Karpas-422 (cell line): ENCODE measurements at regions not wholly inside any gene's neighbourhood (a gene's known extent, or its start where the extent isn't known, plus 50 kb on each side); places are given as distances from the start of the nearest gene placed in this dataset.
"Not testable (repeated sequence)": the region's sequence is repeated elsewhere in the genome, so short reads cannot be mapped to it uniquely, and the experiment has no call there.

Experiments
- DNase-seq: peaks from one replicate; pipeline ENCODE4 v3.0.0-alpha.2; 2015
- H2AFZ ChIP-seq: fragments of 200-600 bp; sonication (generic); 2 replicates; pipeline ENCODE4 v1.6.1; 2014; ENCODE audit warnings: antibody characterized with exemption, low read length, mixed read lengths
- H3K27ac ChIP-seq: fragments of 200-600 bp; sonication (generic); 2 replicates; pipeline ENCODE4 v1.5.1; 2014; ENCODE audit warnings: mild to moderate bottlenecking, low read length, moderate library complexity
- H3K27me3 ChIP-seq: fragments of 200-600 bp; sonication (generic); 2 replicates; pipeline ENCODE4 v1.6.1; 2014; ENCODE audit warnings: low read length, mixed read lengths
- H3K36me3 ChIP-seq: fragments of 200-600 bp; sonication (generic); 2 replicates; pipeline ENCODE4 v1.6.1; 2014; ENCODE audit warnings: low read length, mixed read lengths; ENCODE audit not compliant: insufficient read depth
- H3K4me1 ChIP-seq: fragments of 200-600 bp; sonication (generic); 2 replicates; pipeline ENCODE4 v1.6.1; 2014; ENCODE audit warnings: mild to moderate bottlenecking, low read length, mixed read lengths
- H3K4me2 ChIP-seq: fragments of 200-600 bp; sonication (generic); 2 replicates; pipeline ENCODE4 v1.6.1; 2014; ENCODE audit warnings: low read length, low read depth, mild to moderate bottlenecking; ENCODE audit not compliant: poor library complexity, severe bottlenecking
- H3K4me3 ChIP-seq: fragments of 200-600 bp; sonication (generic); 2 replicates; pipeline ENCODE4 v1.5.1; 2014; ENCODE audit warnings: mild to moderate bottlenecking, antibody characterized with exemption, low read length, mixed read lengths
- H3K79me2 ChIP-seq: fragments of 200-600 bp; sonication (generic); 2 replicates; pipeline ENCODE4 v1.6.1; 2014; ENCODE audit warnings: mild to moderate bottlenecking, low read length, mixed read lengths
- H3K9ac ChIP-seq: fragments of 200-600 bp; sonication (generic); 2 replicates; pipeline ENCODE4 v1.6.0; 2014; ENCODE audit warnings: low read length
- H3K9me2 ChIP-seq: fragments of 200-600 bp; sonication (generic), shearing (Covaris generic); replicated peaks from 2 replicates; pipeline ENCODE4 v1.6.0; 2014; ENCODE audit warnings: mild to moderate bottlenecking, low read length, moderate library complexity; ENCODE audit not compliant: insufficient read depth
- H3K9me3 ChIP-seq: fragments of 300-700, 200-600 bp; sonication (generic); 2 replicates; pipeline ENCODE4 v1.6.1; 2014; ENCODE audit warnings: low read length, mixed read lengths
- H4K20me1 ChIP-seq: fragments of 200-600 bp; sonication (generic); 2 replicates; pipeline ENCODE4 v1.6.1; 2014; ENCODE audit warnings: mild to moderate bottlenecking, antibody characterized with exemption, low read length, low read depth; ENCODE audit not compliant: insufficient read depth

GRCh38 chr14:29391231-29391630, 536.4 kb downstream of the PRKD1 start:
- no peaks in the 10 kb centered on the region for H3K79me2 ChIP-seq
- no peak overlapping the region for H2AFZ ChIP-seq
- no peak overlapping the region for H3K4me2 ChIP-seq
- H3K27ac ChIP-seq: no peak overlapping the region
- H3K36me3 ChIP-seq: no peaks in the 10 kb centered on the region; the same call in 1 of the 2 replicates
- no peaks in the 10 kb centered on the region for H4K20me1 ChIP-seq
- H3K9ac ChIP-seq: no peak overlapping the region
- no peaks in the 10 kb centered on the region for H3K27me3 ChIP-seq
- no peak for DNase-seq
- no peak overlapping the region for H3K4me3 ChIP-seq
- no peaks in the 10 kb centered on the region for H3K9me2 ChIP-seq
- peaks cover 82% of the 10 kb centered on the region for H3K9me3 ChIP-seq
- no peaks in the 10 kb centered on the region for H3K4me1 ChIP-seq

DNA sequence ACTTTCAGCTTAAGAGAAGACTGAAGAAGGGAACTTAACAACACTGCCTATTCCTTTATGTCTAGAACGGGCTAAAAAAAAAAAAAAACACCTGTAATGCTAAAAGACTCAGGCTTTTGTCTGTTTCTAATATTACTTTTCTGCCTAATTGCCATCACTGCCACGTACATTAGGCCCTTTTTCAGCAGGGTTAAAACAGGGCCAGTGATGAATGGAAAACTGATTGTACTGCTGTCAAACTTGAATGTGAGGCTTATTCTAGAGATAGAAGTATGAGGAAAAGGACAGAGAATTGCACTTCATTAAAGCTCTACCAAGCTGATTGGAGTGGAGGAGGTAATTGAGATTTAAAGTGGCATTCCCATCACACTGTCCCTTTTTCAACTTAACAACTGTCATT, 535.8 kb downstream of the PRKD1 start:
- H3K79me2 ChIP-seq: no peaks in the 10 kb centered on the region
- H3K9ac ChIP-seq: no peak overlapping the region
- no peak for DNase-seq
- peaks cover 85% of the 10 kb centered on the region for H3K9me3 ChIP-seq
- H3K36me3 ChIP-seq: no peaks in the 10 kb centered on the region; the same call in 1 of the 2 replicates
- H3K9me2 ChIP-seq: no peaks in the 10 kb centered on the region
- no peak overlapping the region for H3K4me2 ChIP-seq
- H3K27ac ChIP-seq: no peak overlapping the region
- no peaks in the 10 kb centered on the region for H3K4me1 ChIP-seq
- no peaks in the 10 kb centered on the region for H3K27me3 ChIP-seq
- no peak overlapping the region for H3K4me3 ChIP-seq
- no peaks in the 10 kb centered on the region for H4K20me1 ChIP-seq
- no peak overlapping the region for H2AFZ ChIP-seq

DNA sequence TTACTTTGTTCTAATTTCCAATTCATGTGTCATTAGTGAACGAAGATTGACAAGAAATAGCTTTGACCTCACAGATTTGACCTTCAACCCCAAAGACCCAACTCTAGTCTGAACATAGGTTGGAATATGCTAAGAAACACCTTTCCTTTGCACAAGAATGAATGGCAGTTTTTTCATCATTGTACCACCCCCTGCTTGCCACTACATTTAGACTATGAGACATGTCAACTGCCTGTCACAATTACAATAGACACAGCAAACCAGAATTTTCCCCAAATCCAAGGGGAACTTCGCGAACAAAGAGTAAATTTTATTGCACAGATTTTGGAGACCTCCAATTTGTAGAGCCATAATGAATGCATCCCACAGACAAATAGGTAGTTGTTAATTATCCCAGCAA, 535.4 kb downstream of the PRKD1 start:
- Histone ChIP-seq H3K79me2 (no peaks in the 10 kb centered on the region), H3K9me2 (no peaks in the 10 kb centered on the region), H3K4me1 (no peaks in the 10 kb centered on the region), H3K9me3 (peaks cover 85% of the 10 kb centered on the region), H4K20me1 (no peaks in the 10 kb centered on the region), H2AFZ (no peak overlapping the region), H3K27ac (no peak overlapping the region), H3K36me3 (no peaks in the 10 kb centered on the region; the same call in 1 of the 2 replicates), H3K4me2 (no peak overlapping the region), H3K4me3 (no peak overlapping the region), H3K27me3 (no peaks in the 10 kb centered on the region), H3K9ac (no peak overlapping the region)
- no peak for DNase-seq

DNA sequence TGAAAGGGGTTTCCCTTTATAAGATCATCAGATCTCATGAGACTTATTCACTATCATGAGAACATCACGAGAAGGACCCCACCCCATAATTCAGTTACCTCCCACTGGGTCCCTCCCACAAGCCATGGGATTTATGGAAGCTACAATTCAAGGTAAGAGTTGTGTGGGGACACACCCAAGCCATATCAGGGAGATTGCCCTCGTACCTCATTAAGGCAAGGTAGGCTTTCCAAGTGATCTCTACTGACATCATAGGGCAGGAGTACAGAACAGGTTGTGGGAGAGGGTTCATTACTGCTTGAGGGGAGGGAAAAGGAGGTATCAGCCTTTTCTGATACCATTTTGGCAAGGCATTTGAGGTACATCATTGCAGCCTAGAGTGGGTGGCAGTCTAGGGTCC, 524.6 kb downstream of the PRKD1 start:
- Histone ChIP-seq H3K9me2 (no peaks in the 10 kb centered on the region), H3K4me2 (no peak overlapping the region), H3K9ac (no peak overlapping the region), H3K4me1 (no peaks in the 10 kb centered on the region), H3K27me3 (no peaks in the 10 kb centered on the region), H3K4me3 (no peak overlapping the region), H4K20me1 (no peaks in the 10 kb centered on the region), H3K9me3 (peaks cover 54% of the 10 kb centered on the region), H3K79me2 (no peaks in the 10 kb centered on the region), H3K36me3 (no peaks in the 10 kb centered on the region), H2AFZ (no peak overlapping the region), H3K27ac (no peak overlapping the region)
- no peak for DNase-seq

- peaks cover 30% of the 10 kb centered on the region for H3K9me3 ChIP-seq
- no peaks in the 10 kb centered on the region for H3K27me3 ChIP-seq
- no peaks in the 10 kb centered on the region for H3K36me3 ChIP-seq
- no peaks in the 10 kb centered on the region for H3K4me1 ChIP-seq
- no peak for DNase-seq
- no peak overlapping the region for H3K9ac ChIP-seq
- no peaks in the 10 kb centered on the region for H3K79me2 ChIP-seq
- no peak overlapping the region for H3K27ac ChIP-seq
- no peak overlapping the region for H2AFZ ChIP-seq
- H3K9me2 ChIP-seq: no peaks in the 10 kb centered on the region
- H3K4me2 ChIP-seq: no peak overlapping the region
- no peaks in the 10 kb centered on the region for H4K20me1 ChIP-seq
- H3K4me3 ChIP-seq: no peak overlapping the region
These were observed 517.1 kb downstream of the PRKD1 start for GRCh38 chr14:29410581-29410980.

GRCh38 chr14:29414931-29415330, 512.7 kb downstream of the PRKD1 start:
- H3K27me3 ChIP-seq, H3K9ac ChIP-seq, H3K9me2 ChIP-seq, DNase-seq, H3K4me2 ChIP-seq, H3K79me2 ChIP-seq, H4K20me1 ChIP-seq, H2AFZ ChIP-seq, H3K27ac ChIP-seq, H3K36me3 ChIP-seq, H3K4me3 ChIP-seq, H3K4me1 ChIP-seq: not testable (repeated sequence)
- peaks cover 37% of the 10 kb centered on the region for H3K9me3 ChIP-seq

DNA sequence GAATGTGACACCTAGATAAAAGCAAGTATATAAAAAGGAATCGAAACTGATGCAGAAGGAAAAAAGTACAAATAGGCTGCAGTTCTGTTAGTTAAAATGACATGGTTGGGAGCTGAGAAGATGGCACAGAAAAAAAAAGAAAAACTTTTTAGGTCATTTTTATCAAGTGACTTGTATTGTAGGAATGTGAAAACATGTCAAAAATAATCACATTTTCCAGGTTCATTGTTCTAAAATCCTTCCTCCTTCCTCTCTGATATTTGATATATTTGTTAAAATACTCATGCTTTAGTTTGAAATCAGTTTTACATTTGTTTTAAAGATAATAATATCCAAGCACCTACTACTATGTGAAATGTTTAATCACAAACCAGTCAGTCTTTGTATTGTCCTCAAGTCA, 507.9 kb downstream of the PRKD1 start:
- Histone ChIP-seq H3K79me2 (no peaks in the 10 kb centered on the region), H4K20me1 (no peaks in the 10 kb centered on the region)
- DNase-seq: no peak

GRCh38 chr14:29421156-29421728, 506.4 kb downstream of the PRKD1 start:
- Histone ChIP-seq H3K4me2 (no peak overlapping the region), H2AFZ (no peak overlapping the region), H4K20me1 (no peaks in the 10 kb centered on the region), H3K9me3 (peaks cover 52% of the 10 kb centered on the region), H3K36me3 (no peaks in the 10 kb centered on the region; the same call in 1 of the 2 replicates), H3K27me3 (no peaks in the 10 kb centered on the region), H3K27ac (no peak overlapping the region), H3K4me1 (no peaks in the 10 kb centered on the region), H3K79me2 (no peaks in the 10 kb centered on the region), H3K9ac (no peak overlapping the region), H3K9me2 (no peaks in the 10 kb centered on the region), H3K4me3 (no peak overlapping the region)
- DNase-seq: no peak

More for the DNA sequence above, 507.9 kb downstream of the PRKD1 start:
- Histone ChIP-seq H2AFZ (no peak overlapping the region), H3K9me2 (no peaks in the 10 kb centered on the region), H3K4me1 (no peaks in the 10 kb centered on the region), H3K9me3 (peaks cover 41% of the 10 kb centered on the region), H3K4me3 (no peak overlapping the region), H3K36me3 (no peaks in the 10 kb centered on the region; the same call in 1 of the 2 replicates), H3K27me3 (no peaks in the 10 kb centered on the region), H3K27ac (no peak overlapping the region), H3K4me2 (no peak overlapping the region), H3K9ac (no peak overlapping the region)
